Stimulated activated CD8-positive, alpha-beta memory T cell treated with anti-CD3 and anti-CD28 coated beads, Interleukin-7, amount 100 ng/mL, for 24 hours (primary cell): ENCODE measurements at regions not wholly inside any gene's neighbourhood (a gene's known extent, or its start where the extent isn't known, plus 50 kb on each side); places are given as distances from the start of the nearest gene placed in this dataset.

ENCODE experiments used
- DNase-seq: peaks from one replicate; pipeline ENCODE4 v3.0.0-alpha.2; 2020; ENCODE audit warnings: low read depth

DNA sequence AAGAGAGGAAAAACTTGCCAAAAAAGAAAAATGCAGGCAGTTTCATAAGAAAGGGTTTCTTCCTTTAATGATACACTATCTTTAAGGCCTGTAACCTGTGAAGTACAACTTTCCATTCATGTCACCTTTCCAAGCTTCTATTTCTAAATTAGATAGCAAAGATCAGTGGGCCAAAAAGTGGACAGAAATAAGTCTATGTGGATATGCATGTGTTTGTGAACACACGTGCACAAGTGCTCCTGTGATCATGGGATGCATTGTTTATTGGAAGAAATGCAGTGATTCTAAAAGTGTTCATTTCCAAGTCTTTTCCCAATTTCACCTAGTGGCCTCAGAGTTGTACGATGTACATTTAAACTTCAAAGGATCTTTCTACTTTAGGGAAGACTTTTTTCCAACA lies 230.0 kb upstream of the BLID start:
- DNase-seq, result no peak

DNA sequence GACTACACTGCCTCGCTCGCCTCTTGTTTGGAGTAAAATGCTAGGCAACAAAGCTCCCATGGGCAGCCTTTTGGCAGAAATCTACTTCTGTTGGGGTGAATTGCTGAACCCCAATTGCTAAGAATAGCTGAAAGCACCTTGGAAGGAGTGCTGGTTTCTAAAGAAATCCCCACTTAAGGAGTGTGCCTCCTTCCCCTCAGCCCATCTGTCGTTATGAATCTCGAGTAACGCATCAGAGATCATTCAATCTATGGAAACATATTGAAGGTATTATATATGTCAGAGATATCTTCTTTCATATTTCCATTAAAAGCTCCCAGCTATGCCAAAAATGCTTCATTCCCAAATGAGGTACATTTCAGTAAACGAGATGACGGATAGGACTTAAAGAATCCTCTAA lies 229.6 kb upstream of the BLID start:
- no peak for DNase-seq

DNA sequence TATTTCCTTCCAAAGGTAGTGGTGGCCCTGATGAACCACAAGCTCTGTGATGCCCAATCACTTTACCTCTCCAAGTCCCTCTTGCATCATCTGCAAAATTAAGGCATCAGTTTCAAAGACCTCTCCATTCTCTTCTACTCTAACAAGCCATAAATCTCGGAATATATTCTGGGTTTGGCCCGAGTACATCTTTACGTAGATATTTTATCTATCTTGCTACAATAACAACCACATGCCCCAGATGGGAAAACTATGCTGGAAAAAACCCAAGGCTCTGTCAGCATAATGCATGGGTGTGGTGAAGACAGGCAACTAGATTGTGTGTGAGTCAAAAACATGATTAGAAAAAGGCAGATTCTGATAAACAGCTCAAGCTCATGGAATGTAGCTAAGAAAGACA lies 228.2 kb upstream of the BLID start:
- no peak for DNase-seq

DNA sequence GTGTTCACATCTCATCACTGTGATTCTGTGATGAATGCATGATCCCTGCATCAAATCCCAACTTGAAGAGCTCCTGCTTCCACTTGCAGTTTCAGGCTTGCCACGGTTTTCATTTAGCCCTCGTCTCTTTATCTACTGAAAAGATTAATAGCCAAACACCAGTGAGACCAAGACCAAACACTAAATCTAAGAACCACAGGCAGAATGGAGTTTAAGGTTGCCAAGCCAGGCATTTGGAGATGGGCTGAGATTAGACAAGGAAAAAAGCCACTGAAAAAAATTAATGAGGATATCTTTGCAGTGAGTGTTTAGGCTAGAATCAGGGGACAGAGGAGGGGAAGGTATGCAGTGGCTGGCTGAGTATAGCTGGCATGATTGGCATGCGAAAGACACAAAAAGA lies 227.2 kb upstream of the BLID start:
- DNase-seq, result no peak

GRCh38 chr11:122342089-122342744 lies 226.2 kb upstream of the BLID start:
- DNase-seq, result no peak

DNA sequence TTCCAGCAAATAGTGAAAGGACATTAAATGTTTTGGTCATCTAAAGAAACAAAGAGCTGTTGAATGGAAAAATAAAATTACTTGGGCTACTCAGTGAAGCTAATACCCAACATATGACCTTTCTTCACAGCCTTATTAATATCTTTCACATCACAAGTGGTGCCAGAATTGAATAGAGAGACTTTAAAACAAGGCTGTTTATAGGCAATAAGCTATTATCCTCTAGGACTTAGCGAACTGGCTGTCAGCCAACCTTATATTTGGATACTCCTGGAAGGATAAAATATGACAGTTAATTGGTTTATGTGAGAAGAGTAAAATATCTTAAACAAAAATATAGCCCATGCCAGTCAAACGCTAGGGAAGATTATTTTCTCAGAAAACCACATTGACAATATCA lies 225.5 kb upstream of the BLID start:
- DNase-seq, result no peak

DNA sequence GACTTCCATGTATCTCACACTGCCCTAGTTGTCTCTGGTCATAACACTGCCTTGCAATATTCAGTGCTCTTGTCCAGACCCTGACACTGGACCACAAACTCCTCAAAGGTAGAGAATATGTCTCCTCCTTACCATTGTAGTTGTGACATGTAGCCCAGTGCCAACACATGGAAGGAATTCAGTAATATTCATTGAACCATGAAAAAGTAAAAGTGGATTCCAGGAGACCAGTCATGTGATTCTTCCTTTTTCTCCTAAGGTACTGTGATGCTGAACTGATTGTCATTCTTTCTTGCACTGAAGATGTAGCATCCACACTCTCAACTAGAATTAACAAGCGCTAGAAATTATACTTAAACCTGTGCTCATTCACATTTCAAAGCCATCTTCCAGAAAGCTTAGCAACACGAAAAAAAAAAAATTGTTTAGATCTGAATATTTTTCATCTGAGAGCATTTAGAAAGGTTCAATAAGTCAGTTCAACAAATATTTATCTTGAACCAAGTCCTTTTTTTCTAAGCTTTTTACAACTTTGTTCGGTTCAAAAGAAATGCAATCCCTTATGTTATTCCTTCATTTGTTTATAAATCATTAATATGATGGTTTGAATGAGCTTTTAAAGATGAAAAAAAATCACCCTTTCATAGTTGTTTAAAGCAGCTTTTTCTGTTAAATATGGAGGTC lies 224.7 kb upstream of the BLID start:
- DNase-seq, result no peak

GRCh38 chr11:122339436-122340060 lies 223.5 kb upstream of the BLID start:
- no peak for DNase-seq

DNA sequence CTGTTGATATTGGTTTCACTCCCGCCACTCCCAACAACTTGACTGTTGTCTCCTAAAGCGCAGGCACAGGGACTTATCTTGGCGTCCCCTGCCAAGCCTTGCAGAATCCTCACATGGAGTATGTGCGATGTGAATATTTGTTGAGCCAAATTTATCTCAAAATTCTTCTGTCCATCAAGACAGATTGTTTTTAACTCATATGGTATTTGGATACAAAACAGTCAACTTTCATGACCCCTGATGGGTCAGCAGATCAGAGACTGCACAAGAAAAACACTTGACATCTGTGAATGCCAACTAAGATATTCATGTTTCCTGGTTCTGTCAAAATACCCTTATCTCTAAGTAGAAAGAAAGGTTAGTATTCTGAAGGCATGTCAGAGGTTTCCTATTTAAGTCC lies 221.7 kb upstream of the BLID start:
- DNase-seq, result no peak

DNA sequence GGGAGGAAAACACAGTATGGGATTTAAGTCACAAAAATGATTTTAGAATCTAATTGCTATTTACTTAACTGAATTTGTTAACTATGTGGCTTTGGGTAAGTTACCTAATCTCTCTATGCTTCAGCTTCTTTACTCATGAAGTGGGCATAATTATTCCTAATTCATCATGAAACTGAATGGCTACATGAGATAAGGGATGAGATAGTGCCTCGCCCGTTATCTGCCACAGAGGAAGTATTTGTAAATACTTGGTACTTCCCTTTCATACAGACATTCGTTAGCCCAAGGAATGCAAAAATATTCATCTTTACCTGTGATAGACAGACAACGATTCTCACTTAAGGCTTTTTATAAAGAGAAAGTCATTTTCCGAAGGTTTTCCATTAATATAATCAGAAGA lies 221.2 kb upstream of the BLID start:
- DNase-seq, result no peak

DNA sequence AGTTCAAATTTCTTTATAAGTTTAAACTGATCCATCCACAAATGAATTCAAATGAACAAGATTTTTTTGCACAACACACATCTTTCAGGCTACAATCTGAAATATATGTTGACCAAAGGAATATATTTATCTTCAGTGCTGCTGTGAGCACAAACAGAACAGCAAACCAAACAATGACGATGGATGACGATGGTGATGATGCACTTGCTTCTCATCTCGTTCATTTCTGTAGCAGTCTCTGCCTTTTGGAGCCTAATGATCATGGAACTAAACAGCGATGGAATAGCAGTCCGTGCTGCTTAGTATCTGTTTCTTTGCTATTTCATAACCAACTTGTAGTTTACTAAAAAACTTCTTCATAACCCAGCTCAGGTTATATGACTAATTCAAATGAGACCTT lies 220.7 kb upstream of the BLID start:
- no peak for DNase-seq

DNA sequence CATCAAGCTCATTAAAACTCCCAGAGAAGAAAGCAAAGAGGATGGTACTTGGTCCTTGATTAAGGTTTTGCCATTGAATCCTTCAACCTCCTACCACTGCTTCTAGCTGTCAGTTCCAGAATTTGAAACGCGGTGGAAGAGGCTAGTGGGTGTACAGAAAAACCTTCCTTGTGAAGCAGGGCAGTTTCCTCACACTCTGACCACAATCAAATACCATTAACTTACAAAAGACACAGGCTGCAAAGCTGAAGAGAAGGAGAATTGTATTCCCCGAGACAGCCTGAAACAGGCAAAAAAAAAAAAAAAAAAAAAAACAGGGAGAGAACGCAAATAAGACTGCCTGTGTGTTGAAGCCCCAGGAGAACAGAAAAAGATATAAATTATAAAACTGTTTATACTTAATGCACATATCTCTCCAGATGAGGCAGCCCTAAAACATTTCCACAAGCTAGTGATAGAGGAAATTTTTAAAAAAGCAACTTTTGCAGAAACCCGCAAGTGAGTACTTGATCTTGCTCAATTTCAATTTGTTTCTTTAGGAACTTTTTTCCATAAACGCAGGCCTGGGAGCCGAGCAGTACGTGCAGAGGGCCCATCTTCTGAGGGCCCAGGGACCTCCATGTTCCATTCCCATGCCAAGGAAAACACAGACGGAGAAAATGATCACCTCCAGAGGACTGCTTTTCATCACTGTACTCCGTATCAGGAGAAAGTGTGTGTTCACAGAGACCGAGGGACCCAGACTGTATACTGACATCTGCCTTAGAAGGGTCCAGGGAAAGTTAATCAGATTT lies 218.7 kb upstream of the BLID start:
- DNase-seq, result no peak

DNA sequence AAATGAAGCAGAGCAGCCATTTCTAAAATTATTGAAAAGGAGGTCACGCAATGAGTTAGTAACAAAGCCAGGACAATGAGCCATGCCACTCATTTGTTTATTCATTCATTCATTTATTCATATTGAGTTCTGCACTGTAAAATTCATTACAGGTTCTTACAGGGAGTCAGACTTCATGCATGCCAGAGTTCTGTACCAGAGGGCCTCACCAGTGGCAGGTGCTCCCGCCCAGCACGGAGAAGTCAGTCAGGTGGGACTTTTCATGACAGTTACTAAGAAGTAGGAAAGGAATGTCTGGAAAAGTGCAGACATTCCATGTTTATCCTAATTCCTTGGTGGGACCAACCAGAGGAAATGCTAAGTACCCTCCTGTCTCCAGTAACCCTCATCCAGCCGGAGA lies 217.5 kb upstream of the BLID start:
- DNase-seq, result no peak

- DNase-seq, result no peak
Observed at GRCh38 chr11:122331079-122331478, 215.1 kb upstream of the BLID start.

DNA sequence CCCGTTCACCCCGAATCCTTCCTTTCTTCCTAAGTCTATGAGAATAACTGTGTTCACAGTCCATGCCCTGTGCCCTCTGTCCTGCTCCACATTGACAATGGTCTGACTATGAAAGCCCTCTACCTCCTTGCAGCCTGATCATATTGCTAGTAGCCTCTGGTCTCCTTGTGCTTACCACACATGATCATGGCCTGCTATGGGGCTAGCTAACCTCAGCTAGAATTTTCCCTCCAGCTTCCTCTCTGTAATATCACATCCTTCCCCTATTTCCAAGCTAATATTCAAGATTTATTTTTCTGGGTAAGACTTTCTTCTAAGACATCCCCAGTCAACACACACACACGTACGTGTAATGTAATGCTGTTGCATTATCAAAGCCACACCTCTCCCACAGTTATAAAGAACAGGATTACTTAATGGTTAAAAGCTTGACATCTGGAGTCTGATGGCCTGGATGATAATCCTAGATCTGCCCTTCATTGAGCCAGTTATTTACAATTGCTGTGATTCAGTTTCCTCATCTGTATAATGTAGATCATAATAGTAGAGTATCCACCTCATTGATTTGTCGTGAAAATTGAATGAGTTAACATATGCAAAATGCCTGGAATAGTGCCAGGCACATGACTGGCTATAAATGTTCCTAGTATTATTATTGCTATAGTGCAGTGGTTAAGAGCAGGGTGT lies 214.4 kb upstream of the BLID start:
- DNase-seq, result no peak

- no peak for DNase-seq
Observed at GRCh38 chr11:122327528-122327927, 211.5 kb upstream of the BLID start.

- no peak for DNase-seq
Observed at GRCh38 chr11:122323754-122324421, 207.9 kb upstream of the BLID start.

DNA sequence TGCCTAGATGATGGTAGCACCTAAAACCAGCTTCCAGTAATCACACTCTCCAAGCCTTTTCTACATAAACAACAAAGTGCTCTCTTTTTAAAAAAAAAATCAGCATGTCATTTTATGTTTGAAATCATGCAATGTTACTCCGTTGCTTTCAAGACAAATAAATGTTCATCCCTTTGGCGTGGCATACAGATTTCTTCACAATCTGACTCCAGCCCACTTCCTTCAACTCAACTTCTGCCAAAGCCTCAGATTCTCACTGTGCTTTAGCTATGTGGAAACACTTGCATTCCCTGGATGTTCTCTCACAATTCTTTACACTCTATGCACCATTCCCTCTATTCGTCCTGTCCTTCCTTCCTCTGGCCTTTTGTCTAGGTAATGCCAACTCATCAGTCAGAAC lies 206.3 kb upstream of the BLID start:
- no peak for DNase-seq

GRCh38 chr11:122320671-122321070 lies 204.7 kb upstream of the BLID start:
- no peak for DNase-seq

- no peak for DNase-seq
Observed at GRCh38 chr11:122319691-122320620, 203.9 kb upstream of the BLID start.

- no peak for DNase-seq
Observed at GRCh38 chr11:122319085-122319484, 203.1 kb upstream of the BLID start.
